ENCODE measurements at regions not wholly inside any gene's neighbourhood (a gene's known extent, or its start where the extent isn't known, plus 50 kb on each side); places are given as distances from the start of the nearest gene placed in this dataset.

DNA sequence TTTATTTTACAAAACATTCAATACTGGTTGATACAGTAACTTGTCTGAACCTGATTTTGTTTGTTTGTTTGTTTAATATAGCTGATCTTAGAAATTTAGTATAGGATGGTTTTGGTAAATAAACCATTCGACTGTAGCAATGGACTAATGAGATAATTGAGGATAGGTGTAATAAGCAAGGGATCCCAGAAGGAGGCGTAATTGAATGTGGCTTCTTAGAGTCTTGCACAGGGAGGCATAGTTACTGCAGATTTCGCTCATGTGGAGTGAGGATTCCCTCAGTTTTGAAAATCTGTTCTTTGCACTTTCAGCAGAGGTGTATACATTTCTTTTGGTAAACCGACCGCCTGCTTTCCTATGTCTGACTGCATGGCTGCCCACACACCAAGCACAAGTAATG is 709.6 kb downstream of the SOCS6 start:
- DNase-seq (ENCODE audit: low read depth), result no peak

DNA sequence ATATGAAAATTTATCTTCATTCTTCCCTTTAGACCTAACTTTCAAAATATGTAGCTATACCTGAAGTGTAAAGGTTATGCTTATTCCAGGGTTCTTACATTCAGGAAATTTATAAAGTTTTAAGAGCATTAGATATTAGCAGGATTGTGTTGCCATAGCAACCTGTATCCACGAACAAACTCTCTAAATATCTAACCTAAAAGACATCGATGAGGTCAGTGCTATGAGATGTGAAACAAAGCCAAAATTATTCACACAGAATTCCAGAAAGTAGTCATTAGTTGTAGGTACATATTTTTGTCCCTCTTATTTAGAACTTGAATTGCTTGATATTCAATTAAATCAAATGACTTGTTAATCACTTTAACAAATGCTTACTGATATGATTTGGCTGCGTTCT is 705.3 kb downstream of the SOCS6 start:
- DNase-seq (ENCODE audit: low read depth), result no peak

DNA sequence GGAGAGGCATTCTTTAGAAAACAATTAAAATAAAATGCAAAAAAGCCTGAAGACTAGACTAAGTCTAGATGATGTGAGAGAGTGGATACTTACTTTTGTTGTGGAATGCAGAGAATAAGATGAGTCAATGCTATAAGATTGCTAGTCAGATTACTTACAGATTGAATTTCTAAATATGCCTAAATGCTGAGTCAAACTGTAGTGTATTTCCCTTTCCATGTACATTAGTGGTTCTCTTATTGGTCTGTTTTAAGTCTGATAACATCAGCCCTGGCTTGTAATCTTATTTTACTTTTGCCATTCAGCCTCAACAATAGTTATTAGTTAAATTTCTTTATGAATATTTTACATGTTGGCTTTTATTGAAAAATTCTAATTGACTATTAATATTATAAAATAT is 702.7 kb downstream of the SOCS6 start:
- no peak for DNase-seq (ENCODE audit: low read depth)

DNA sequence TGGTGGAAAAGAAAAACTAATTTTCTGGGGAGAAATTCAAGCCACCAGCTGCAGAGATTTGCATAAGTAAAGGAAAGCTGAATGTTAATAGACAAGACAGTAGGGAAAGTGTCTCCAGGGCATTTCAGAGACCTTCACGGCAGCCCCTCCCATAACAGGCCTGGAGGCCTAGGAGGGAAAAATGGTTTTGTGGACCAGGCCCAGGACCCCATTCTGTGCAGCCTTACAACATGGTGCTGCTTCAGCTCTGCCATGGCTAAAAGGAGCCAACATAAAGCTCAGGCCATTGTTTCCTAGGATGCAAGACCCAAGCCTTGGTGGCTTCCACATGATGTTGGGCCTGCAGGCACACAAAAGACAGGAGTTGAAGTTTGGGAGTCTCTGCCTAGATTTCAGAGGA is 697.1 kb downstream of the SOCS6 start:
- DNase-seq (ENCODE audit: low read depth), result no peak

DNA sequence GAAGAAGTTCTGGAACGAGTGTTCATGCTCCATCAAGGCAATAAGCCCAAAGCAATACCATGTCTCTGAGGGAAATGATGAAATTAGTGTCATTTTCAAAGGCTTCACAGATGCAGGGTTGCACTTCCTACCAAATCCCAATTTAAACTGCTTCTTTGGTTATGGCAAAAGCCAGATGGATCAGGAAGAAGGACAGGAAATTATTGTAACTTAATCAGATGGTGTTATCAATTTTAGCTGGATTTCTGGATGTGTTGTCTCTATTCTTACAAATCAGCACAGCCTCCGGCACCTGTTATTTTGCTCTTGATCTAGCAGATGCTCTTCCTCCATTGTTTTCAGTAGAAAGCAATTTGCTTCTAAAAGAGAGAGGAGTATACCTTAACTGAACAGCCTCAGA is 693.4 kb downstream of the SOCS6 start:
- DNase-seq (ENCODE audit: low read depth), result no peak

DNA sequence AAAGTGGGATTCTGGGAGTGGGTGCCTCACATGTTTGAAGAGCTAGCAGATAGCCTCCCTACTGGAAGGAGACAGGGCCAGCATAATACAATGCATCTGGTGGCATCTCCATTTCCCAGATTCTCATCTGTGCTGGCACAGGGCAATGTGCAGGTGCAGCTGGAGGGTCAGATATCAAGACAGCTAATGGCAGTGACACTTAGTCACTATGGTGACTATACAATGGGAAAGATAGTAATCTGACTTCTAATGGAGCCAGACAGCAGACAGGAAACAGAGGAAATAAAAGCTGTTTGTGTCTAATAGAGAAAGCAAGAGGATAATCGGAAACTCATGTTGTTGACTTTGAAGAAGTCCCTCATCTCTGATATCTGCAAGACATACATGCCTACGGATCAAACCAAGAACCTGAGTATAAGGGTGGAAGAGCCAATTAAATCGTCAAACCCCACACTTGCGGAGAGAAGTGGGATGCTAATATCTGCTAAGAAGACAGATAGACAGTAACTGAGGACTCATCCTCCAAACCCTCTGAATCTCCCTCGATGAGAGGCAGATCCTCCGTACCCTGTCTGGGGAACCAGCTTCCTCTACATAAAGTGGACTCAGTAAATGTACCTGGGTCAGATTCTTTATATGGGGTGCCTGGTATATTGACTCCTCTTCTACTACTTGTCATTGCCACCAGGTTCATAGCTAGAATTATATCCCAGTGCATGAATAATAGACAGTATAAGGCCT is 692.7 kb downstream of the SOCS6 start:
- no peak for DNase-seq (ENCODE audit: low read depth)

DNA sequence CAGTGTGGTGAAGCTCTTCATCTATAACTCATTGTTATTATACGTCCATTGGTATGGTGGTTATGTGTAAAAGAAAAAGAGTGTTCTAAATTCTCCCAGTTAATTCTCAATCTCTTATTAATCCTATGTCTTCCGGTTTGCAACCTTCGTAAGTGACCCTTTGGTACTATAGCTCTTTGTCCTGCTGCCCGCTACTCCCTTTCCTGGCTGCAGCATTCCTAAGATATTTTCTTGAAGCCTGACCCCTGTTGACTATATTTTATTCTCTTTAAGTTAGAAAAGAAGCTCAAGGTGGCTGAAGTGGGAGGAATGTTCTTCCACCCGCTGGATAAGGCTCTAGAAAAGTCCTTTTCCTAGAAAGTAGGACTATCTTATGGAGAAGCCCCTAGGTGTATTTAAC is 684.8 kb downstream of the SOCS6 start:
- DNase-seq (ENCODE audit: low read depth), result no peak

DNA sequence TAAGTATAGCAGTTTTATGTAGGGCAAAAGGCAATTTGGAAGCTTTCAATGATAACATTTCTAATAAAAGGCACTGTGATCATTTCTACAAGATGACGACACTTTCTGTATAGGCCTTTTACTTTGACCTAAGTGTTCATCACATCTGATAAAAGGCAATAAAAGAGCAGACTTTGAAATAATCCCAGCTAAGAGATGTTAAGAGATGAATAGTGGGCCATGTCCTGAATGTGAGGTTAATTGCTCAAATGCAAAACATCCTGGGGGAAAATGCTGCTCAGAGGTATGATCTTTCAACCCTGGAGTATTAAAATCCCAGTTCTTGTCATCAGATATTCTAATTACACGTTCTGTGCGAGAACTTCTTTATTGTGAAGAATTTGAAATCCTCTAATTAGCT is 677.6 kb downstream of the SOCS6 start:
- no peak for DNase-seq (ENCODE audit: low read depth)

DNA sequence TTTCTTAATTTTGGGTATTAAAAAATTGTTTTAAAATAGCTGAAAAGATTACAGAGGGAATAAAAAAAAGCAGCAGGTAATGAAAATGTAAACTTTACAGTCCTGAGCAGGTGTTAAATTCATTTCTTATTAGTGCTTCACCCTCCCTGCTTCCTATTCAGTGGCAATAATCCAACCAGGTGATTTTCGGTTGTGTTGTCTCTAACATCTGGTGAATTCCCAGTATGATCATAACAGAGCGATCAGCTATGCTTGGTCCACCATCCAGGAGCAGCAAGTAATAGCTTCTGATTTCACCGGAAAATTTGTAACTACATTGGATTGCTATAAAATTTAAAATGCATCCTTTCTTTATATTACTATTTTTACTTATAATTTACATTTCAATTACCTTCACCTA is 673.1 kb downstream of the SOCS6 start:
- DNase-seq (ENCODE audit: low read depth), result no peak

DNA sequence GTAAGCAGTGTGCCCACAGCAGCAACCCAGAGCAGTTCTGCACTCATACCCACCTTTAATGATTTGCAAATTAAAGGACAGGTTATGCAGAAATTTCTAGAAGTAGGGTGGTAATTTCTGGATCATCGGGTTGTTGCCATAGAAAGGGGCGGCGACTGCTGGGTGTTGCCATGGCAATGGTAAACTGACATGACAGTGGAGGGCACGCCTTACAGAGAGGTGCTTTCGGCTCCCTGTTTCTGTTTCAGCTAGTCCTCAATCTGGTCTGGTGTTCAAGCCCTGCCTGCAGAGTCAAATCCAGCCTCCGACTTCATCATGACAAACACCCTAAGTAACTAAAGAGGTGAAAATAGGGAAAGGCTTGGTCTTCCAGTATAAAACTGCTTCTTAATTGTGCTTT is 667.7 kb downstream of the SOCS6 start:
- no peak for DNase-seq (ENCODE audit: low read depth)

DNA sequence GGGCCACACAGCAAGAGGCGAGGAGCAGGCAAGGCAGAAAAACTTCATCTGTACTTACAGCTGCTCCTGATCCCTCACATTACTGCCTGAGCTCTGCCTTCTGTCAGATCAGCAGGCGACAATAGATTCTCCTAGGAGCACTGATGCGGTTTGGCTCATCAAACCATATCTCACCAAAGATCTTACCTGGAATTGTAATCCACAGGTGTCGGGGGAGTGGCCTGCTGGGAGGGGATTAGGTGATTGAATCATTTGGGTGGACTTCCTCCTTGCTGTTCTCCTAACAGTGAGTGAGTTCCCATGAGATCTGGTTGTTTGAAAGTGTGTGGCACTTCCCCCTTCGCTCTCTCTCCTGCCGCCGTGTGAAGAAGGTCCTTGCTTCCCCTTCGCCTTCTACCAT is 647.3 kb downstream of the SOCS6 start:
- no peak for DNase-seq (ENCODE audit: low read depth)

DNA sequence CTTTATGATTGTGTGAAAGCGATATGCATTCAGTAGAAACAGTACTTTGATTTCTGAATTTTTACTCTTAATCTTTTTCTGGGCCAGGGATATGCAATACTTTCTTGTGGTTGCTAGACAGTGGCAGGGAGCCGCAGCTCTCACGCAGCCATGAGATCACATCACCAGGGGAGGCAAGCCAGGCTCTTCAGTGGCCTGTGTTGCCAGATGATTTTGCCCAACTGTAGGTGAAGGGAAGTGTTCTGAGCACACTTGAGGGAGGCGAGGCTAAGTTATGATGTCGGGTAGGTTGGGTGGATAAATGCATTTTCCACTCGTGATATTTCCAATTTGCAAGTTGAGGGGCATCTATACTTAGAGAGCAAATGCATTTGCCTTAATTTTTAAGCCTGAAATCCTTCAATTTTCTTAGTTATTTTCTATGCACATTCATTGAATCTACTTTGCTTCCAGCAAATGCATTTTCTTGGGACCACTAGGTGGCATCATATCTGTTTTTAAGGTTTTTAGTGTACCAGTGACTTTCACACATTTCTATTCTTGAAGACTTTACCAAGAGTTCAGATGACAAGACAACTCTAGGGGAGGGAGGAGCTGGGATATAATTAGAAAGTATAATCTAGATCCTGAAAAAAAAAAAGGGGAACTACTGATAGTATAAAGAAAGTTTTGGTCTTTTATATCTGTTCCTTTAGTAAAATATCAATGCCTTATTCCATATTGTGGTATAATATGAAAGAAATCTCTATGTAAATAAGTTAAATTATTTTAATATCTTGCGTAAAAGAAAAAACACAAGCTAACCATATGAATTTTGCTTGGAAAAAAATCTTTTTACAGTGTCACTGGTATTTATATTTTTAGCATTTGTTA is 643.3 kb downstream of the SOCS6 start:
- no peak for DNase-seq (ENCODE audit: low read depth)

DNA sequence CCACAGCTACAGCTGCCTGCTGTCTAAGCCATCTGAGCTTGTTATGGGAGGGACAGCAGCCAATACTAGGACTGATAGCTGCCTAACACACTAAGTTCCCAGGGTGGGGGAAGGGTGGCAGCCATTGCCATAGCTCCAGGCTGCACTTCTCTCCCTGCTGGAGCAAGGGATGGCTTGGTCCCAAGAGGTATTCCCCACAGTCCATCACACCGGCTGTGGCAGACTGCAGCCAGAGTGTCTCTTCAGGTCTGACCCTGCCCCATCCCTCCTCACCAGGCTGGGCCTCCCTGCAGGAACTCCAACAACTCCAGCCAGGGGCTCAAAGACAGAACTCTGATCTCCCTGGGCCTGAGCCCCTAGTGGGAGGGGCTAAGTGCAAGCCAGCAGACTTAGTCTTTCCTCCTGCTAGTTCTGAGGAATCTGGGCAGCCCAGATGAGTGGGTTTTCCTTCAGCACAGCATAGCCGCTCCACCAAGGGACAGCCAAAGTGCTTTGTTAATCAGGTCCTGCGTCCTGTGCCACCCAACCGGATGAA is 632.1 kb downstream of the SOCS6 start:
- no peak for DNase-seq (ENCODE audit: low read depth)

DNA sequence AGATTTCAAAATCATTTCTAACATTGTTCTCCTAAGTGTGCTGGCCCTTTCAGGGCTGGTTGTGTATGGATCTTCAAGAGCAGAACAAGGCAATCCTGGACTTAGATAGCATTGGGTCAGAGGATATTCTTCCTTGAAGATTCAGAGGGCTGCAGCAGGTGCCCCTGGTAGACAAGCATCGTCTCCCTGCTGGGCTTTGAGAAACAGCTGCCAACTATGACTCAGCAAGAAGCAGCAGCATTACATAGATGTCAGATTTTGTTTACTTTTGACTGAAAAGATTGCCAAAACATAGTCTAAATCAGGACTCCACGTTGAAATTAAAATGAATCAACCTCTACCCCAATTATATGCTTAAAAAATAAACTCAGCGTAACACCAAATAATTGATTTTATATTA is 618.8 kb downstream of the SOCS6 start:
- no peak for DNase-seq (ENCODE audit: low read depth)

DNA sequence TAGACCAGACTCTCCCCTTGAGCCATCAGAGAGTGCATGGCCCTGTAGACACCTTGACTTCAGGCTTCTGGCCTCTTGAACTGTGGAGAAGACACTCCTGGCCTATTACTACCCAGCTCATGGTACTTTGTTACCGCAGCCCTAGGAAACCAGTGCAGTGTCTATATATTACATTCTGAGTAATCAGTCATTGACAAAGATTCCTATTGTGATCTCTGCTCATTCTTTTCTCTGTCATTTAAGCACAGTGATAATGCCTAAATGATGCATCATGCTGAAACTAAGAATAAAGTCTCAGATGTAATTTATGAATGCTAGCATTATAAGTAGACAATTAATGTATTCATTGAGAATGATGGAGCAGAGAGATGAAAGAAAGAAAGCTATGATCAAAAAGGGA is 603.5 kb downstream of the SOCS6 start:
- no peak for DNase-seq (ENCODE audit: low read depth)

DNA sequence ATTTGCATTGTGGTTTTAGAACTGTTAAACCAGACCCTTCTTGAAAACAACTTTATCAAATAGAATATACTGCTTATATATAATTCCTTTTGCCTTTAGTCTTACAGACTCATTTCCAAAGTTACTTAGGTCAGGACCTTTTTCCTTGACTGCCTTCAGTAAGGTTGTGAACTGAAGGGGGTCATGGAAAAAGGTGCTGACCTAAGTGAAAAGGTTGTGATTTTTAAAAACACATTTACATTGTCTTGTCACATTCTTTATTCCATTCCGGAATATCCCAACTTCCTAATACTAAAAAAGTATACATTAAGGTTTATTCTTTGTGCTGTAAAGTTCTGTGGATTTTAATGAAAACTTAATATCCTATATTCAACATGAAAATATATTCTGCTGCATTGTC is 581.4 kb downstream of the SOCS6 start:
- DNase-seq (ENCODE audit: low read depth), result no peak

DNA sequence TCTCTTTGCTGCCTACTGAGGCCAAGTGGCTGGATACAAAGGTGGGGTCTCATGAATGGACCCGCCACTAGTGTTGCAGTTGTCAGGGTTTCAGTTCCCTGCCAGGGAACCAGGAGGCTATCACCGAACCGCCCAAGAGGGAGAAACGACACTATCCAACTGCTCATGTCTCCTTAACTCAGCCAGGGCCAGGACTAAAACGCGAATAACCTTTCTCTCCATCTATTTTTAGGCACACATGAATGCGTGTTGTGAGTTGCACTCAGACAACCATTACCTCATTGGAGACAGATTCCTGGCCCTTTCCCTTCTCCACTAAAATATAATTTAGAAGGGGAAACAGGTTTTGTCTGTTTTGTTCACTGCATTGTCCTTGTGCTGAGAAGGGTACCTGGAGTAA is 559.5 kb downstream of the SOCS6 start:
- DNase-seq (ENCODE audit: low read depth), result no peak

DNA sequence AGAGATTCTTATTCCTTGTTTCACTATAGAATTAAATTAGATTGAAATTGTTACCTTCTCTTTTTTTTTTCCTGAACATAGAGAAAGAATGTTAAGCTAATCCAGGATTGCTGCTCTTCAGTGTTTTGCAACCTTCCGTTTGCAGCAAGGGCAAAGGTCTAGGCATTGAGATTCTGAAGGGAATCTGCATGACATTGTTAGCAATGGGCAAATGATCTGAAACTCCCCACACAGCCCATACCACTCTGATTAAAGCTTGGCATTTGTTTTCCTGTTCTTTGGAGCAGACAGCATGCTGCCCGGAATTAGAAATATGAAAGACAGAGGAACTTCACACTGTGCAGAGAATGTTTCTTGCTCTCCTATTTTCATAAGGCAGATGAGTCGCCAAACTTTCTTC is 551.8 kb downstream of the SOCS6 start:
- DNase-seq (ENCODE audit: low read depth), result no peak

DNA sequence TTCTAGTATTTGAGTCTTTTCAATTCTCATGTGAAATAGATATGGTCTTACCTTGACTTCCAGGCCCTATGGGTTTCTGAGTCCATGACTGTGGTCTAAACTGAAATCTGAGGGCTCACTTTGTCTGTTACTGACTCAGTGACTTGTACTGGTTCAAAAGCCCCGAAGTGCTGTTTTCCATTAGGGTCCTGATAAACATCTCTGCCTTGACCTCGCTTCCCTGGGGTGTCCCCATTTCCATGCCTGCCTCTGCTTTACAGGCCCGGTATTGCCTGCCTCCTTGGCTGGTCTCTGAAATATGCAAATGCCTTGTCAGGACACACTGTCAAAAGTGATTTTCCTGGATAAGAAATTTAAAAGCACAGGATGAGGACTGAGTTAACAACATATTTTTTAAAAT is 538.8 kb downstream of the SOCS6 start:
- no peak for DNase-seq (ENCODE audit: low read depth)

DNA sequence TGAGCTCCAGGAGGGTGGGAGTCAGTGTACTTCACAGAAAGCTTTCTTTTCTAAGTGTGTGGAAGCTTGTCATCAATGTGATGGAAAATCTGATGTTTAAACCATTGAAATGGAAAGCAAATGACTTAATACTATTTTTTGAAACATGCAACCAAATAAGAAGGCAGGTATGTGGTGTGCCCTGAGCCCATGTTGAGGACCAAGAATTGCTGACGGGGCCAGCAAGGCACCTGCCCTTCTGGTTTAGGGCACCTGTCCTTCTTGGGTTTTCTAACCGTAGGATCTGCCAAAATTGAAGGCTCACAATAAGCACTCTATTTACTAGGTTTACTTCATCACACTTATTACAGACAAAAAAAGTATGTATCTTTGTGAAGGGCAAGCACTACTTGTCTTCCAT is 537.7 kb downstream of the SOCS6 start:
- no peak for DNase-seq (ENCODE audit: low read depth)

DNA sequence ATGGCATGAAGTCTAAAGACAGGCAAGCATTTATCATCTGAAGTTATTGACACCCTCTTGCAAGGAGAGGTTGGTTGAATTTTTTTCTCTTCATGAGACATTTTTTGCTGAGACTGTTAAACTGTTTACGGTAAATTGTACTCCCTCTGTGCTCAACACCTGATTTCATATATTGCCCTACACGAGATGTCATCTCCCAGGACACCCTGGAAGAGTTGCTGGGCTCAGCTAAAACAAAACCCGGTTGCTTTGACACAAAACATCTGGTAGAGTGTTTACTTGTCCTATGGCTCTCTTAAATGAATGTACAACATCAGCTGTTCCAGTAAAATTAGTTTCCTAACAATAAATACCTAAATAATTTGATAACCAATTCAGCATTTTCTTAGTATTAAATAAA is 533.8 kb downstream of the SOCS6 start:
- no peak for DNase-seq (ENCODE audit: low read depth)

DNA sequence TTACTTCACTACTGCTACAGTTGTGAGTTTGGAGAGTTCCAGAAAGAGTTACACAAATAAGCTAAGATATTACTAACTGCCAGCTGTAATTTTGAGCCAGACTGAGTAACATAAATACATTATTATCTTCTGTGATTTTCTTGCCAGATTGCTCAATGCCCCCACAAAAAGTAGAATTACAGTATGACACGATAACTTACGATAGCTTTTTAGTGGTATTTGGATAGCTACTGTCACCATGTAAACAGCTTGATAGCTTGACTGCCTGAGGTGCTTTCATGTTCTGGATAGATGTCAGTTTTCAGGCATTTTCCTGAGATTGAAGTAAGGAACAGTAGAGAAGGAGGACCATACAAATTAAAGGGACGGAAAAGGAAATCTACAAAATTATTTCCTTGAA is 533.3 kb downstream of the SOCS6 start:
- DNase-seq (ENCODE audit: low read depth), result no peak

DNA sequence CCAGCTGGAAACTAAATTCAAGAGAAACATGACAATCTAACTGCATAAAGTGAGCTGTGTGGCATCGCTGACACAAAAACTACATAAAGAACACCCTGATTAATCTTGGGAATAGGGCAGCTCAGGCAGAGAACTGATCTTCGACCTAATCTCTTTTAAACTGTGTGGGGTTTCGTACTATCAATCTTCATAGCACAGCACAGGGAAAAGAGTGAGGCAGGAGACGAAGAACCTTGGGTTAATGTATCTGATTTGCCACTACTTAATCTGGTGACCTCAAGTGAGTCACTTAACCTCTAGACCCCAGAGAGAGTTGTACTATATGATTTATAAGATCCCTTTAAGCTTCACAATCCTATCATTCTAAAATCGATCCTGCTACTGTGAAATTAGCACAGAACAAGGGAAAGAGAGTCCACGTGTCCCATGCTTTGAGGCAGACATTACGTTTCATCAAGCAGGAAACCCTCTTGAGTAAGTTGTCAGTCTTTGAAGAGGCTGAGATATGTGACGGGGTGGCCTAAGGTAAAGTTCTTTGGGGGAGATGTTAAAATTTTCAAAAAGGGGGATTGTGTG is 519.7 kb downstream of the SOCS6 start:
- DNase-seq (ENCODE audit: low read depth), result no peak
